Hematopoietic multipotent progenitor cell treated with erythropoietin and hydrocortisone succinate and interleukin-3 and kit ligand, for 6 days (in vitro differentiated cells): ENCODE measurements at regions not wholly inside any gene's neighbourhood (a gene's known extent, or its start where the extent isn't known, plus 50 kb on each side); places are given as distances from the start of the nearest gene placed in this dataset.
"Not testable (repeated sequence)": the region's sequence is repeated elsewhere in the genome, so short reads cannot be mapped to it uniquely, and the experiment has no call there.

ENCODE experiments used
- DNase-seq: peaks from one replicate; pipeline ENCODE4 v3.0.0-alpha.2; 2015

GRCh38 chr15:23750179-23750578 lies 63.1 kb upstream of the NDN start:
- DNase-seq, result no peak

- DNase-seq, result no peak
These were observed 63.7 kb upstream of the NDN start for GRCh38 chr15:23750776-23751175.

GRCh38 chr15:23753248-23753647 lies 66.1 kb upstream of the NDN start:
- DNase-seq, result no peak

GRCh38 chr15:23758891-23759290 lies 71.8 kb upstream of the NDN start:
- no peak for DNase-seq

GRCh38 chr15:23760024-23760423 lies 72.9 kb upstream of the NDN start:
- DNase-seq, result no peak

GRCh38 chr15:23761386-23761785 lies 74.3 kb upstream of the NDN start:
- no peak for DNase-seq

GRCh38 chr15:23762026-23762425 lies 74.9 kb upstream of the NDN start:
- no peak for DNase-seq

- DNase-seq, result no peak
These were observed 75.9 kb upstream of the NDN start for GRCh38 chr15:23763021-23763420.

- DNase-seq, result no peak
These were observed 77.2 kb upstream of the NDN start for GRCh38 chr15:23764306-23764705.

GRCh38 chr15:23764716-23765115 lies 77.6 kb upstream of the NDN start:
- no peak for DNase-seq

GRCh38 chr15:23766779-23767178 lies 79.7 kb upstream of the NDN start:
- not testable (repeated sequence) for DNase-seq

- DNase-seq, result no peak
These were observed 86.0 kb upstream of the NDN start for GRCh38 chr15:23773093-23773492.

GRCh38 chr15:23787346-23788105 lies 100.4 kb upstream of the NDN start:
- no peak for DNase-seq

- DNase-seq, result no peak
These were observed 106.1 kb upstream of the NDN start for GRCh38 chr15:23793191-23793680.

GRCh38 chr15:23797747-23798446 lies 110.8 kb upstream of the NDN start:
- DNase-seq, result no peak

- DNase-seq, result no peak
These were observed 114.8 kb upstream of the NDN start for GRCh38 chr15:23801881-23802280.

- DNase-seq, result not testable (repeated sequence)
These were observed 115.9 kb upstream of the NDN start for GRCh38 chr15:23802896-23803435.

GRCh38 chr15:23806980-23807379 lies 119.9 kb upstream of the NDN start:
- DNase-seq, result no peak

GRCh38 chr15:23823508-23823907 lies 136.4 kb upstream of the NDN start:
- peak; percentile 24 for DNase-seq

GRCh38 chr15:23828786-23829185 lies 141.7 kb upstream of the NDN start:
- DNase-seq, result no peak

GRCh38 chr15:23835953-23836352 lies 148.8 kb upstream of the NDN start:
- DNase-seq, result no peak

- DNase-seq, result no peak
These were observed 152.9 kb upstream of the NDN start for GRCh38 chr15:23839893-23840474.

GRCh38 chr15:23846218-23846617 lies 159.1 kb upstream of the NDN start:
- no peak for DNase-seq

- no peak for DNase-seq
These were observed 163.6 kb upstream of the NDN start for GRCh38 chr15:23850666-23851065.
